ENCODE measurements at regions not wholly inside any gene's neighbourhood (a gene's known extent, or its start where the extent isn't known, plus 50 kb on each side); places are given as distances from the start of the nearest gene placed in this dataset.

- DNase-seq = no peak
Observed at GRCh38 chr16:88292007-88292970, 90.5 kb upstream of the ZNF469 start.

GRCh38 chr16:88293097-88293496 lies 89.7 kb upstream of the ZNF469 start:
- no peak for DNase-seq

GRCh38 chr16:88295671-88296436 lies 86.9 kb upstream of the ZNF469 start:
- no peak for DNase-seq

DNA sequence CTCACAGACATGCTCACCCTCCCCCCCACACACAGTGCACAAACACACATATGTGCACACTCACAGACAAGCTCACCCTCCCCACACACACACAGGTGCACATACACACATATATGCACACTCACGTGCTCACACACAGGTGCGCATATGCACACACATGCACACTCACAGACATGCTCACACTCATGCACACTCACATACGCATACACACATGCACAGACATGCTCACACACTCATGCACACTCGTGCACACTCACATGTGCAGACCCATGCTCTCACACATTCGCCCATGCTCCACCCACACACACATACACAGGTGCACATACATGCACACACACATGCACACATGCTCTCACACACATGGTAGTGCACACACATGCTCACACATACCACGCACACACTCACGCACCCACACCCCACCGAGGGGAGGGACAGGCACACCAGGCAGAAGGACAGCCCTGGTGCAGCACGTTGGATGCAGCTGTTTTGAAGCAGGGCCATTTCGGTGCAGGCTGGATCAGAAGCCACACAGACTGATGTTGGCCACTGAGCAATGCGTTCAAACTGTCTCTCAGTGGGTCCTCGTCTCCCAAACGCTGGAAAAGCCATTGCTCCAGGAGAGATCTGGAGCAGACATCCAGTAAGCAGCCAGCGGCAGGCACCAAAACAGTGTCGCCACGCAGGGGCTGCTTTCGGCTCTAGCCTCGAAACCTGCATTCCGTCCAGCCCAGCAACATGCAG lies 86.2 kb upstream of the ZNF469 start:
- DNase-seq = no peak

GRCh38 chr16:88297178-88297720 lies 85.5 kb upstream of the ZNF469 start:
- no peak for DNase-seq

GRCh38 chr16:88298181-88298832 lies 84.5 kb upstream of the ZNF469 start:
- DNase-seq = no peak

DNA sequence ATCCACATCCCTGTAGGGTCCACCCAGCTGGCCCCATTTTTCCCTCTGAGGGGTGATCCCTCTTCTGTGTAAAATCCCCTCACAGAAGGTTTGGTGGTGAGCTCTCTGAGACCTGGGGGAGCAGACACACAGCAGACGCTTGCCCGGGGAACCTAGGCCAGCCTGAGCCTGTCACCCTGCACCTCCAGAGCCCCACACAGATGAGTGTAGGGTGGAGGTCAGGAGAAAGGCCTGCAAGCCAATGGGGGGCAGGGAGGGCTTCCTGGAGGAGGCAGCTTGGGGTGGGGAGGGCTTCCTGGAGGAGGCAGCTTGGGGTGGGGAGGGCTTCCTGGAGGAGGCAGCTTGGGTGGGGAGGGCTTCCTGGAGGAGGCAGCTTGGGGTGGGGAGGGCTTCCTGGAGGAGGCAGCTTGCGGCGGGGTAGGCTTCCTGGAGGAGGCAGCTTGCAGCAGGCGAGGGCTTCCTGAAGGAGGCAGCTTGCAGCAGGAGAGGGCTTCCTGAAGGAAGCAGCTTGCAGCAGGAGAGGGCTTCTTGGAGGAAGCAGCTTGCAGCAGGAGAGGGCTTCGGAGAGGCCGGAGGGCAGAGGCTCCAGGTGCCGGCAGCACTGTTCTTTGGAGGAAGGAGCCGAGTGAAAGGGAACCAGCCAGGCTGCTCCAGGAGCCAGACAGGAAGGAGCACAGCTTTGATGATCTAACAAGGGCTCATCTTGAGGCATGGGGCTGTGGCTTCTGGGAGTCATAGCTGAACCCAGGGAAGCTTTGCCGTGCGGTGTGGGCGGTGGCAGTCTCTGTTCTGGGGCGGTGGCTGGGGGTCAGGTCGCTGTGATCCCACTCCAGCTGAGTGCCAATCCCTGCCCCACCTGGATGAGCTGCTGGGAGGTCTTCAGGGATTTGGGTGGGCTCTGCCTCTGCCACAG lies 83.7 kb upstream of the ZNF469 start:
- no peak for DNase-seq

DNA sequence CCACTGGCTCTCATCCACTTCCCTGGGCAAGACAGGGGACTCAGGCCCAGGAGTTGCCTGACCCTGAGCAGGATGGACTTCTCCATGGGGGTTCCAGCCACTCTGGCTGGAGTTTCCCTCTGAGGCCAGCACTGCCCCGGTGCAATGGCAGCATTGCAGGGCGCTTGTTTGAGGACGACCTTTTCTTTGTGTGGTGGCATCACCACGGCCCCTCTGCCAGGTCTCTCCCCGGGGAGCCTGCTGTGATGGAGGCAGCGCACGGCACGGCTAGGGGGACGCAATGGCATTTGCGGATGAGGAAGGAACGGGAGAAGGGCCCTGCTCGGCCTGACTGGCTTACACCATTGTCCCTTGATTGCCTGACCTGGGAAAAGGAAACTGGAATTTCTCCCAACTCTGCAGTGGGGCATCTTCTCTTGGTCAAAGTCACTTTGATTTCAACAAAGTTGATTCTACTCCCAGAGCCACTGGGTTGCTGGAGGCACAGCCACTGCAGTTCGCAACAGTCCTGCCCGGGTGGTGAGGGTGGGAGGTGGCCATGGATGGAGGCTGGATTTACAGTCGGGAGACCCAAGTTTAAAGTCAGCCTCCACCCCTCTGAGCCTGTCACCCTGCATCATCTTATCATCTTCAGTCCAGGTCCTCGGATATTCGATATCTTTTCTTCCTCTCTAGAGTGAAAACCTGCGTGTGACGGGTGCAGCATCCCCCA lies 82.9 kb upstream of the ZNF469 start:
- DNase-seq = no peak

DNA sequence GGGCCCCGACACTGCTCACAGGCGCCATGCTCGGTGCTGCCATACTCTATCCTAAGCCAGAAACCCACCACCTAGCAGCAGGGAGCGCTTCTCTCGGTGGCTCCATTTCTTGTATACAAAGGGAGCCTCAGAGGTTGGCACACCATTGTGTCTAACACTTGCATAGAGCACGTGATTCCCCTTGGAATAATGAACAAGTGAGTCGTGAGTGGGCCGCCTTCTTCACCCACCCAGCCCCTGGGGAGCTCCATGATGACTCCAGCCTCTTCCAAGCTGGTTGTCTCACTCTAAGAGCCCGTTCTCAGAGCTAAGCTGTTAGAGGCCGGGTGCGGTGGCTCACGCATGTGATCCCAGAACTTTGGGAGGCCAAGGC lies 82.3 kb upstream of the ZNF469 start:
- no peak for DNase-seq

GRCh38 chr16:88301431-88301830 lies 81.3 kb upstream of the ZNF469 start:
- DNase-seq = no peak

GRCh38 chr16:88301886-88302285 lies 80.9 kb upstream of the ZNF469 start:
- no peak for DNase-seq

DNA sequence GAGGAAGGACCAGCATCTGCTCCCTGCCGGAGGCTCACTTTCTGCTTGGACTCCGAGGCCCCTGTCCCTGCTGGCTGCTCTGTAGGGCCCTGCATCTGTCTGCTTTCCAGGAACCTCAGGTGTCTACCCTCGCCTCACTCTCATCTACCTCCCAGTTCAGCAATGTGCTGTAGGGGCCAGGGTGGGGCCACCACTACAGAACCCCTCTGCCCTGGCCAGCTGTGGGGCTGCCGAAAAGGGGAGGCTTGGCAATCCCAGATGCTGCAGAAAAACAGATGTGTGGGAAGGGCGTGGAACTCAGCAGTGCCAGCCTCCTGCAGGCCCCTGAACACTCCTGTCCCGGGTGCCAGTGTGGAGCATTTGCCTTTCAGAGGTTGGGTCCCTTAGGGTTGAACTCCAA lies 80.1 kb upstream of the ZNF469 start:
- no peak for DNase-seq

DNA sequence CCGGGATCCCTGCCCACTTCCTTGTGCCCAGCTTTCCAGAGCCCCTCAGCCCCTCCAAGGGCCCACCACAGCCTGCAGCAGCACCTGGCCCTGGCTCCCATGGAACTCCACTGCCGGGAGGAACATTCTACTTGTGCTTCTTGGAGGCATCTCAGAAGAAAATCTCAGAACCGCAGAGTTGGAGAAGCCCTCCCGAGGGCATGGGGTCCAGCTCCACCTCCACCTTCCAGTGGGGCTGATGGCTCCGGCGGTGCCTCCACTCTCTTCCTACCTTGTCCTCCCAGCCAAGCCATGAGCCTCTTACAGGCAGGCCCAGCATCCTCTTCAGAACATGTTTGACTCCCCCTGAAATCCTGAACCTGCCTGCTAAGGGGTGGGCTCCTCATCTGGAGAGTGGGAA lies 79.4 kb upstream of the ZNF469 start:
- DNase-seq = no peak

DNA sequence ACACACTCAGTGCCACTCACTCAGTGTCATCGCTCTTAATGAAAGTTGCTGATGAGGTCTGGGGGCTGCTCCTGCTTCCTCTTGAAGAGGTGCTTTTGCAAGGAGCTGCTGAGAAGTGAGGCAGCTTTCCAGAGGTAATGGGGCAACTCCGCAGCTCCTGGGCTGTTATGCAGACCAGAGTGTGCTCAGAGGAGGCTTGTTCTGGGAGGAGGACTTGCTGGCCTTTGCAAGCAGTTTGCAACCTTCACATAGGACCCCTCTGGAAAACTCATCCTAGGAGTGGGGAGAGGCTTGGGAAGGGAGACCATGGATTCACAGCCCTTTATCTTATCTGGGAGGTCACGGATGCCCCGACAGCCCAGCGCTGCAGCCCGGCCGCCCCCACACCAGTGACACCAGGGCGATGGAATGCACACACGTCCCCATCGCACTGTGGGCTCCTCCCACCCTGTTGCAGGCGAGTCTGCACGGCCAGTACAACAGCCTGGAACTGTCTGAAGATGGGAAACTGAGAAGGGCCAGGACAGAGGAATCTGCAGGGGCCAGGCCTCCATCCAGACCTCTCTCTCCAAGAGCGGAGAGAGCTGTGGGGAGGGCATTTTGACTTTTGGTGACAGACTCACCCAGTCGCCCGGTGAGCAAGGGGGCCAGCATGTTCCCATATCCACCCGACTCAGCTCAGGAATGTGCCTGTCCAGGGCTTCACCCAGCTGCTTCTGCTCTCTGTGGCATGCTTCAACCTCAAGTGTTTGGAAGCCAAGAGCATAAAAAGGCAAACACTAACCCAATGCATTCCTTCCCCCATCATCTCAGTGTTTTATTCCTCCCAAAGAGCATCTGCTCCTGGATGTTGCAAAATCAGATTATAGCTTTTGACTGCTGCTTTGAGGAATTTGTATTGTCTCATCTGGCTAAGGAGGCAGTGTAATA lies 78.6 kb upstream of the ZNF469 start:
- DNase-seq = no peak

- DNase-seq = no peak
Observed at GRCh38 chr16:88305176-88305575, 77.6 kb upstream of the ZNF469 start.

- DNase-seq = no peak
Observed at GRCh38 chr16:88306411-88306810, 76.3 kb upstream of the ZNF469 start.

- no peak for DNase-seq
Observed at GRCh38 chr16:88306860-88307545, 75.8 kb upstream of the ZNF469 start.

DNA sequence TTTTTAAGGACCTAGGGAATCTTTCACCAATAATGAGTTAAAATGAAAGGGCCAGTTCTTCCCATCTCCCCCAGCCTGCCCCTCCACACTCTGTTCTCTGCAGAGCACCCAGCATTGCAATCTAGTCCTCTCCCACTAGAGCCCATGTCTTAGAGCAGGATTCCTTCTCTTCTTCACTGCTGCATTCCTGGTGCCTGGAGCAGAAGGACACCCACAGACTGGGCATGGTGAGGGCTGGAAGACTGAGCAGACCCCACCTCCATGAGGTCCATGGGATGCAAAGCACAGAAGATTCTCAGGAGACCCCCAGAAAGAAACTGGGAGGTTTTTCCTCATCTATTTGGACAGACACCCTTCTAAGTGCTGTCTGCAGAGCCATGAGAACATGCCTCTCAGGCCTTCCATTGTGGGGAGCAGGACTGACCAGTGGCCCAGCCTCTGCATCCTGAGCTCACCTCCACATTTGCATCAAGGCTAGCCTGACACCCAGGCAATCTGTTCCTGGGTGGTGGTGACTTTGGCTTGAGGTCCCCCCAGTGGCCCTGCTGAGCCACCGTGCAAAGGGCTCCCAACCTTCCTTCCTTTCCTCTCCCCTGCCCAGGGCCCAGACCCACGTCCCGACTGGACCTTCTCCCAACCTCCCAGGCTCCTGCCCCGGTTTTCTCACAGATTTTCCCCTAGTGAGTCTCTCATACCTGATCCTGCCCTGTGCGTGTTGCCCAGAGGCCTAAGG lies 74.2 kb upstream of the ZNF469 start:
- no peak for DNase-seq
